HG03378 (cell line): ENCODE measurements at regions not wholly inside any gene's neighbourhood (a gene's known extent, or its start where the extent isn't known, plus 50 kb on each side); places are given as distances from the start of the nearest gene placed in this dataset.
"Not testable (repeated sequence)": the region's sequence is repeated elsewhere in the genome, so short reads cannot be mapped to it uniquely, and the experiment has no call there.

Experiments used
- ATAC-seq: cut with Tn5 transposase; IDR thresholded peaks from one replicate; pipeline ENCODE4 v1.9.1; 2021; ENCODE audit warnings: mild to moderate bottlenecking, moderate library complexity; ENCODE audit not compliant: unreplicated experiment

DNA sequence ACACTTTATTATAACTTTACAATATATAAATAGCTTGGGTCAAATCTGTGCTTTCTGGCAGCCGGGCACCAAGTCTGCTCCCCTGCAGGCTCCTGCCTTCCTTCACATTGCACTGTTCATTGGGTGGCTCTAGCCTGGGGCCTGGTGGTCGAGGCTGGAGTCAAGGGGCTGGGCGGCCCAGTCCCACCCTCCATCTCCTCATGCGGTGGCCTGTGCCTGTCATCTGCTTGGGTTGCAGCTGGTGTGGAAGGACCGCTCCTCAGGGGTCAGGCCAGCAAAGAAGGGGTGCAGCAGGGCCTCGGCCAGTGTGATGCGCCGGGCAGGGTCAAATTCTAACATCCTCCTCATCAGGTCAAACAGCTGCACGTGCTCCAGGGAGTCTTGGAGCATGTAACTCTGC, 106.7 kb upstream of the SLC24A2 start:
- not testable (repeated sequence) for ATAC-seq

DNA sequence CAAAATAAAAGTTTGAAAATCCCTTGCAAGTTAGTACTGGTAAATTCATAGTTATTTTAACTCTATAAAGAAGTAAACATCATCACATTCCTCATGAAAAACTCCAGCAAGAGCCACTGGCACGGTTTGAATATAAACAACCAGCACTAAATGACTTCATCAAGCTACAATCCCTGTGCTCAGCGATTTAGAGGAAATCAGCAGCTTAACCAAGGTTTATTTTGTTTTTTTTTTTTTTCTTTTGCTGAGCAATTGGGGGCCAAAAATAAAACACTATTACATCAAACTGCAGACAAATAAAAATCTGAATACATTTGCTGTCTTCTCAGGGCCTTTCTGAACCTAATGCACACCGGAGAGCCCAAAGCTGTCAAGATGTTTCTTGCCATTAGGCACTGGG, 106.2 kb upstream of the SLC24A2 start:
- no peak for ATAC-seq

GRCh38 chr9:19885608-19886007, 96.8 kb upstream of the SLC24A2 start:
- no peak for ATAC-seq

GRCh38 chr9:19879062-19879461, 90.2 kb upstream of the SLC24A2 start:
- ATAC-seq: no peak

DNA sequence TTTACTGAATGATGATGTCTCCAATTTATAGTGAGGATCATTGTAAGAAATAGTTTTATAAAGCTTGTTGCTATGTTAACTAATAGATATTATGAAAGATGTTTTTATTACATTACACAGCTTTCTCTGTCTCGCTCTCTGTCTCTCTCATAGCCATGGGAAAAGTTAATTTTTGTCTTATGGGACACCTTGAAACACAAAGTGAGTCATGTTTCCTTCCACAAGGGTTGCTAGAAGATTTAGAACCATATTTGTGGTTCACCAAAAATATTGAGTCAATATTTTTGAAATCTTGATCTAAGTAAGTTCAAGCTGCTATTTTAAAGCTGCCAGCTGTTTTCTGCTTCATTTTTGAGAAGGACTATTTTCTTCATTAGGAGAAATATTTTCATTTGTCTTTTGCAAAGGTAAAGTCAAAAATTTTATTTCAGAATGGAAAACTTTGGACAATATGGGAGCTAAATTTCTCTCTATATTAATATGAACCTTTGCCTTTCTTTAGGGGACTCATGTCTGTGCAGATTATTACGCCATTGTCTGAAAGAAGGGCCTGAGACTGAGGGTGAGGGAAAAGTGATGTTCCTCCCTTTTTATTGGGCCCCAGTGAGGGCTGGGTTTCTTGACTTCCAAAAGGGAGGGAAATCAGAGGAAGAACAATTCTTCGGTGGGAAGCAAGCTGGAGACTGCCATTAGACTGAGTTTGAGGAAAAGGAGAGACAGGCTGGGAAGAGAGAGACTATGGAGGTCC, 87.9 kb upstream of the SLC24A2 start:
- ATAC-seq: no peak

GRCh38 chr9:19875291-19875920, 86.6 kb upstream of the SLC24A2 start:
- no peak for ATAC-seq

- not testable (repeated sequence) for ATAC-seq
These were observed 84.4 kb upstream of the SLC24A2 start for GRCh38 chr9:19873188-19873587.

DNA sequence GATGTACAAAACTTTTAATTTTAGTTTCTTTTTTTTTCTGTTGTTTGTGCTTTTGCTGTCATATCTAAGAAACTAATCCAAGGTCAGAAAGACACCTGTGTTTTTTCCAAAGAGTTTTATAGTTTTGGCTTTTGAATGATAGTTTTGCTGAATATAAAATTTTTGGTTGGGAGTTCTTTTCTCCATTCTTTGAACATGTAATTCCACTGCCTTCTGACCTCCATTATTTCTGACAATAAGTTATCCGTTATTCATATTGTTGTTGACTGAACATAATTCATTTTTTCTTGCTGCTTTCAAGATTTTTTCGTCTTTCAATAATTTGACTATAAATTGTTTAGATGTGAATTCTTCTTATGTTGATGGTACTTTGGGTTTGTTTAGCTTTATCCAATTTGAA, 82.2 kb upstream of the SLC24A2 start:
- ATAC-seq: no peak

DNA sequence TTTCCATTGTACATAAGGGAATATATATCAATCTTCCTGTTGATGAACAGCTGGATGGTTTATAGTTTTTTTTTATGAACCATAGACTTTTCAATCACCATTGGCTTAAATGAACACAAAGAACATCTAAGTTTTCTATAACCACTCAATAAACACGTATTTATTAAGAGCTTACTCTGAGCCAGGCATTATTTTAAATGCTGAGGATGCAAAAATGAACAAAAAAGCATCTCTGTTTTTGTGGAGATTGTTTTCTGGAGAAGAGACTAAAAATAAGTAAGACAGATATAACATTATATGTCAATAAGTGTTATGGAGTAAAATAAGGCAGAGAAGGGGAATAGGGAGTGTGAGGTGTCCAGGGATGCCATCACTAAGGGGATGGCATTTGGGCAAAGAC, 52.1 kb upstream of the SLC24A2 start:
- ATAC-seq: no peak
